PC-9 (cell line): ENCODE measurements at regions not wholly inside any gene's neighbourhood (a gene's known extent, or its start where the extent isn't known, plus 50 kb on each side); places are given as distances from the start of the nearest gene placed in this dataset.

ENCODE experiments used
- CTCF ChIP-seq: fragments of 200-600 bp; sonication (generic); conservative IDR thresholded peaks from 2 replicates; pipeline ENCODE4 v1.6.1; 2017; ENCODE audit warnings: mixed run types, antibody characterized with exemption, mild to moderate bottlenecking, moderate library complexity
- EZH2 ChIP-seq: fragments of 200-600 bp; sonication (generic); IDR thresholded peaks from 2 replicates; pipeline ENCODE4 v1.8.0; 2017; ENCODE audit warnings: antibody characterized with exemption, low read depth

- TF ChIP-seq CTCF (no peak), EZH2 (no peak)
These were observed 142.7 kb upstream of the SEL1L start for GRCh38 chr14:81676395-81676794.
